Osteocyte (in vitro differentiated cells): ENCODE measurements at regions not wholly inside any gene's neighbourhood (a gene's known extent, or its start where the extent isn't known, plus 50 kb on each side); places are given as distances from the start of the nearest gene placed in this dataset.
"Not testable (repeated sequence)": the region's sequence is repeated elsewhere in the genome, so short reads cannot be mapped to it uniquely, and the experiment has no call there.

Source experiments
- DNase-seq: peaks from one replicate; pipeline ENCODE4 v3.0.0; 2021; ENCODE audit warnings: mixed read lengths; ENCODE audit not compliant: unreplicated experiment; ENCODE audit errors: extremely low spot score
- H3K27ac Mint-ChIP-seq: one replicate; pipeline ENCODE4 v1.8.0; 2021; ENCODE audit warnings: mild to moderate bottlenecking, mixed read lengths; ENCODE audit not compliant: unreplicated experiment
- H3K27me3 Mint-ChIP-seq: one replicate; pipeline ENCODE4 v1.8.0; 2021; ENCODE audit warnings: mixed read lengths; ENCODE audit not compliant: unreplicated experiment
- H3K36me3 Mint-ChIP-seq: one replicate; pipeline ENCODE4 v1.8.0; 2021; ENCODE audit warnings: mixed read lengths; ENCODE audit not compliant: unreplicated experiment
- H3K4me1 Mint-ChIP-seq: one replicate; pipeline ENCODE4 v1.8.0; 2021; ENCODE audit warnings: mixed read lengths; ENCODE audit not compliant: unreplicated experiment
- H3K4me3 Mint-ChIP-seq: one replicate; pipeline ENCODE4 v1.8.0; 2021; ENCODE audit warnings: mild to moderate bottlenecking, moderate library complexity, mixed read lengths; ENCODE audit not compliant: unreplicated experiment
- H3K9me3 Mint-ChIP-seq: one replicate; pipeline ENCODE4 v1.8.0; 2021; ENCODE audit warnings: mixed read lengths; ENCODE audit not compliant: unreplicated experiment
- CTCF ChIP-seq: fragments of 200-600 bp; sonication (generic); IDR thresholded peaks from 2 replicates; pipeline ENCODE4 v1.5.0; 2021; ENCODE audit warnings: antibody characterized with exemption, mild to moderate bottlenecking, moderate library complexity

GRCh38 chr5:85647349-85648127 is 970.2 kb upstream of the COX7C start:
- no peak for TF ChIP-seq CTCF
- no peaks in the 10 kb centered on the region for H3K36me3 Mint-ChIP-seq
- H3K27me3 Mint-ChIP-seq = no peaks in the 10 kb centered on the region
- no peak overlapping the region for H3K27ac Mint-ChIP-seq
- H3K4me3 Mint-ChIP-seq = peak overlapping the region; percentile 60
- H3K9me3 Mint-ChIP-seq = no peaks in the 10 kb centered on the region
- H3K4me1 Mint-ChIP-seq = peaks cover 2% of the 10 kb centered on the region
- DNase-seq = no peak

- no peak overlapping the region for H3K4me3 Mint-ChIP-seq
- H3K36me3 Mint-ChIP-seq = no peaks in the 10 kb centered on the region
- no peaks in the 10 kb centered on the region for H3K9me3 Mint-ChIP-seq
- peaks cover 2% of the 10 kb centered on the region for H3K4me1 Mint-ChIP-seq
- TF ChIP-seq CTCF = no peak
- H3K27ac Mint-ChIP-seq = no peak overlapping the region
- no peaks in the 10 kb centered on the region for H3K27me3 Mint-ChIP-seq
- no peak for DNase-seq
Observed at GRCh38 chr5:85648495-85648894, 969.2 kb upstream of the COX7C start.

- no peak for TF ChIP-seq CTCF
- Mint-ChIP-seq H3K36me3 (no peaks in the 10 kb centered on the region), H3K27ac (no peak overlapping the region), H3K27me3 (no peaks in the 10 kb centered on the region), H3K9me3 (peaks cover 19% of the 10 kb centered on the region), H3K4me1 (peaks cover 2% of the 10 kb centered on the region), H3K4me3 (no peak overlapping the region)
- DNase-seq = no peak
Observed at GRCh38 chr5:85651731-85652130, 966.0 kb upstream of the COX7C start.

- peaks cover 23% of the 10 kb centered on the region for H3K9me3 Mint-ChIP-seq
- not testable (repeated sequence) for H3K4me3 Mint-ChIP-seq, H3K36me3 Mint-ChIP-seq, H3K27me3 Mint-ChIP-seq, H3K4me1 Mint-ChIP-seq, DNase-seq, H3K27ac Mint-ChIP-seq
Observed at GRCh38 chr5:85654144-85654543, 963.6 kb upstream of the COX7C start.

GRCh38 chr5:85656050-85656449 is 961.7 kb upstream of the COX7C start:
- Mint-ChIP-seq H3K27ac (no peak overlapping the region), H3K27me3 (no peaks in the 10 kb centered on the region), H3K36me3 (no peaks in the 10 kb centered on the region), H3K4me3 (no peak overlapping the region), H3K4me1 (peaks cover 2% of the 10 kb centered on the region), H3K9me3 (peaks cover 23% of the 10 kb centered on the region)
- DNase-seq = no peak
- no peak for TF ChIP-seq CTCF

- DNase-seq, H3K4me1 Mint-ChIP-seq, H3K27me3 Mint-ChIP-seq, H3K27ac Mint-ChIP-seq, H3K4me3 Mint-ChIP-seq, H3K36me3 Mint-ChIP-seq: not testable (repeated sequence)
- peaks cover 23% of the 10 kb centered on the region for H3K9me3 Mint-ChIP-seq
Observed at GRCh38 chr5:85657328-85657727, 960.4 kb upstream of the COX7C start.

GRCh38 chr5:85662969-85663707 is 954.6 kb upstream of the COX7C start:
- not testable (repeated sequence) for H3K9me3 Mint-ChIP-seq, H3K36me3 Mint-ChIP-seq, H3K27me3 Mint-ChIP-seq, H3K4me1 Mint-ChIP-seq, DNase-seq, H3K27ac Mint-ChIP-seq
- peak overlapping the region; percentile 47 for H3K4me3 Mint-ChIP-seq
